Stomach (tissue), 8 donors: ENCODE measurements at regions not wholly inside any gene's neighbourhood (a gene's known extent, or its start where the extent isn't known, plus 50 kb on each side); places are given as distances from the start of the nearest gene placed in this dataset.
A peak's percentile ranks its signal among the peaks of the same experiment; 100 is the strongest.

Experiments
- DNase-seq, 2 donors: peaks; one replicate each; pipeline versions ENCODE4 v3.0.0 to v3.0.0-alpha.2; 2013 to 2019
- H3K27ac ChIP-seq, 5 donors: fragments of 200-600 bp in 4 of 5; sonication (generic) in 4 of 5; one replicate each; pipeline ENCODE4 v1.5.1; 2013 to 2019; ENCODE audit warnings: mild to moderate bottlenecking in 1 of 5, moderate library complexity in 1 of 5
- H3K27me3 ChIP-seq, 3 donors: fragments of 200-600 bp; sonication (generic); one replicate each; pipeline ENCODE4 v1.5.1; 2017 to 2019; ENCODE audit warnings: mixed run types in 1 of 3
- H3K36me3 ChIP-seq, 4 donors: fragments of 200-600 bp; sonication (generic); 1 replicate in 3 of 4; 2 replicates in 1 of 4; pipeline ENCODE4 v1.5.1; 2016 to 2019
- H3K4me1 ChIP-seq, 4 donors: fragments of 200-600 bp; sonication (generic); one replicate each; pipeline ENCODE4 v1.5.1; 2016 to 2019
- H3K4me3 ChIP-seq, 4 donors: fragments of 200-600 bp; sonication (generic) in 3 of 4; one replicate each; pipeline ENCODE4 v1.5.1; 2016 to 2019; ENCODE audit warnings: mild to moderate bottlenecking in 1 of 4
- H3K9me3 ChIP-seq, 4 donors: fragments of 200-600 bp; sonication (generic); one replicate each; pipeline ENCODE4 v1.5.1; 2016 to 2019
- CTCF ChIP-seq, 7 experiments: fragments of 450-650 bp in 4 of 7; fragments of 200-600 bp in 3 of 7; sonication (generic) in 3 of 7; IDR thresholded peaks; one replicate each; pipeline ENCODE4 v1.5.1; 2016 to 2019; ENCODE audit warnings: antibody characterized with exemption in 7 of 7, control low read depth in 2 of 7, mild to moderate bottlenecking in 1 of 7
- EP300 ChIP-seq: sonication (generic); formaldehyde crosslinking; IDR thresholded peaks from one replicate; pipeline ENCODE4 v1.6.1; 2017; ENCODE audit warnings: antibody characterized with exemption
- POLR2A ChIP-seq, 4 donors: fragments of 450-650 bp; IDR thresholded peaks; one replicate each; pipeline ENCODE4 v1.6.1; 2016; ENCODE audit warnings: antibody characterized with exemption in 4 of 4, control low read depth in 2 of 4, mild to moderate bottlenecking in 1 of 4, moderate library complexity in 1 of 4
- POLR2AphosphoS5 ChIP-seq, 3 donors: sonication (generic); formaldehyde crosslinking; IDR thresholded peaks; one replicate each; pipeline ENCODE4 v1.6.1; 2016; ENCODE audit warnings: antibody characterized with exemption in 3 of 3
- WGBS, 5 donors: extraction: QIAGEN DNeasy Blood & Tissue Kit in 3 of 5; methylation state at CpG; one replicate each; pipeline versions ENCODE4 v1.1.5 to v1.1.7; 2013 to 2018; 5-methylcytosine and 5-hydroxymethylcytosine counted together
- intact Hi-C: fragments of 100-400 bp; cut with DNase I; formaldehyde crosslinking; loops from one replicate; pipeline ENCODE4 v1.15.1; 2023; ENCODE audit warnings: low total_unique reads
- donor health status: healthy with polysubstance abuse.
- donor health status: Bipolar disorder and iron deficiency.
- donor health status: healthy.

- H3K27me3 ChIP-seq = no peaks in the 10 kb centered on the region
- peaks cover 42 to 78% (median 59%) of the 10 kb centered on the region in 4 donors for H3K4me1 ChIP-seq
- no peak for DNase-seq
- no peak overlapping the region for H3K4me3 ChIP-seq
- intact Hi-C loops = no loop called here
- no peaks in the 10 kb centered on the region for H3K9me3 ChIP-seq
- H3K36me3 ChIP-seq = no peaks in the 10 kb centered on the region
- TF ChIP-seq POLR2AphosphoS5 (IDR thresholded peaks at IDR 0.05) (no peak), POLR2A (IDR thresholded peaks at IDR 0.05) (no peak), CTCF (IDR thresholded peaks at IDR 0.05) (no peak), EP300 (no peak)
- 84 to 89% (median 88%) methylated on average over 16 to 20 of the region's 20 CpGs for WGBS, 5 donors
- peak overlapping the region; percentile 21 to 93 (median 88) for H3K27ac ChIP-seq
These were observed 119.4 kb downstream of the CEBPB start for GRCh38 chr20:50309764-50310672.

GRCh38 chr20:50310673-50311051, 120.0 kb downstream of the CEBPB start:
- no peaks in the 10 kb centered on the region for H3K27me3 ChIP-seq
- peak overlapping the region in 4 of 5 donors; percentile 88 to 93 (median 88) for H3K27ac ChIP-seq
- 74 to 93% (median 87%) methylated on average over 10 of the region's 10 CpGs for WGBS, 5 donors

DNA sequence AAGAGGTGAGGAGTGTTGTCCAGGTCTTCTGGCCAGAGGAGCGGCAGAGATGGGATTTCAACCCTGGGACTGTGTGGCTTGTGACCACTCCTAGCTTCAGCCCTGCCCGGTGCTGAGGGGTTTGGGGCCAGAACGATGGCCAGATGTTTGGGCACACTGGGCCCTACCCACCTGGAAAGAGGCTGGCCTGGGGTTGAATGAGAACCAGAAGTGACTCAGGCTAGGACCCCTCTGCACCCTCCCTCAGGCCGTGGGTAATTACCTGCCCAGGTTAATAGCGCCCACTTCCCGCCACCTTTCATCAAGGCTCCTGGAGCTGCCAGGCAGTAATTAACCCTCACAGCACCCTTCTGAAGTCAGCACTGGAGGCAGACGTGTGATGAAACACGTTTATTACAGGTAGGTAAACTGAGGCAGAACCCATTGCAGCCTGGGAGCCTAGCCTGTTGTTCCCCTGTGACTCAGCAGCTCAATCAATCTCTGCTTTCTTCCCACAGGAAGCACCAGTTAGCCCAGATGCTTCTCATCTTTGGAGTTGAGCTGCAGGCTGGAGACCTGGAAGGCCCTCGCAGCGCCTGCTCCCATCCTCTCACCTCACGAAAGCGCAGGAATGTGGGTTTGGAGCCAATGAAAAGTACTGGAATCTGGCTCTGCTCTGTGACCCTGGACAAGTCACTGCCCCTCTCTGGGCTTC, 120.8 kb downstream of the CEBPB start:
- no peak for TF ChIP-seq CTCF (IDR thresholded peaks at IDR 0.05)
- TF ChIP-seq EP300 = no peak
- TF ChIP-seq POLR2AphosphoS5 (IDR thresholded peaks at IDR 0.05) = no peak
- no peak for TF ChIP-seq POLR2A (IDR thresholded peaks at IDR 0.05)
- Histone ChIP-seq H3K9me3 (no peaks in the 10 kb centered on the region), H3K27me3 (no peaks in the 10 kb centered on the region), H3K4me3 (no peak overlapping the region), H3K27ac (peak overlapping the region in 3 of 5 donors; percentile 88 to 93 (median 88)), H3K36me3 (no peaks in the 10 kb centered on the region), H3K4me1 (peaks cover 32 to 65% (median 46%) of the 10 kb centered on the region in 4 donors)
- WGBS, 5 donors = 76 to 85% (median 81%) methylated on average over 12 of the region's 12 CpGs
- intact Hi-C loops = no loop called here
- no peak for DNase-seq

More at GRCh38 chr20:50310673-50311051, 120.0 kb downstream of the CEBPB start:
- Histone ChIP-seq H3K9me3 (no peaks in the 10 kb centered on the region), H3K4me1 (peaks cover 40 to 73% (median 54%) of the 10 kb centered on the region in 4 donors), H3K36me3 (no peaks in the 10 kb centered on the region), H3K4me3 (no peak overlapping the region)
- no peak for DNase-seq
- intact Hi-C loops = no loop called here
- TF ChIP-seq EP300 = no peak
- TF ChIP-seq POLR2A (IDR thresholded peaks at IDR 0.05) = no peak
- TF ChIP-seq CTCF (IDR thresholded peaks at IDR 0.05) = no peak
- TF ChIP-seq POLR2AphosphoS5 (IDR thresholded peaks at IDR 0.05) = no peak

GRCh38 chr20:50312002-50312681, 121.5 kb downstream of the CEBPB start:
- no peaks in the 10 kb centered on the region for H3K27me3 ChIP-seq
- no peaks in the 10 kb centered on the region for H3K36me3 ChIP-seq
- H3K9me3 ChIP-seq = no peaks in the 10 kb centered on the region
- H3K4me3 ChIP-seq = no peak overlapping the region
- peak overlapping the region; percentile 43 to 93 (median 88) for H3K27ac ChIP-seq
- intact Hi-C loops = no loop called here
- peaks cover 28 to 58% (median 39%) of the 10 kb centered on the region in 4 donors for H3K4me1 ChIP-seq
- 65 to 71% (median 70%) methylated on average over 4 to 5 of the region's 5 CpGs for WGBS, 5 donors
- no peak for TF ChIP-seq POLR2A (IDR thresholded peaks at IDR 0.05)
- no peak for TF ChIP-seq EP300
- no peak for TF ChIP-seq POLR2AphosphoS5 (IDR thresholded peaks at IDR 0.05)
- no peak for TF ChIP-seq CTCF (IDR thresholded peaks at IDR 0.05)
- no peak for DNase-seq
